Prostate gland (tissue), 2 donors: ENCODE measurements at regions not wholly inside any gene's neighbourhood (a gene's known extent, or its start where the extent isn't known, plus 50 kb on each side); places are given as distances from the start of the nearest gene placed in this dataset.

ENCODE experiments used
- POLR2A ChIP-seq: fragments of 450-650 bp; IDR thresholded peaks from one replicate; pipeline ENCODE4 v1.6.1; 2016; ENCODE audit warnings: antibody characterized with exemption, mild to moderate bottlenecking
- TF ChIP-seq, protein P1 (sequence below), 4 experiments: fragments of 200-600 bp in 2 of 4; fragments of 450-650 bp in 2 of 4; sonication (generic) in 2 of 4; IDR thresholded peaks; 1 replicate in 3 of 4; 2 replicates in 1 of 4; pipeline ENCODE4 v1.5.1; 2016 to 2019; ENCODE audit warnings: antibody characterized with exemption in 4 of 4, mild to moderate bottlenecking in 2 of 4, moderate library complexity in 2 of 4

DNA sequence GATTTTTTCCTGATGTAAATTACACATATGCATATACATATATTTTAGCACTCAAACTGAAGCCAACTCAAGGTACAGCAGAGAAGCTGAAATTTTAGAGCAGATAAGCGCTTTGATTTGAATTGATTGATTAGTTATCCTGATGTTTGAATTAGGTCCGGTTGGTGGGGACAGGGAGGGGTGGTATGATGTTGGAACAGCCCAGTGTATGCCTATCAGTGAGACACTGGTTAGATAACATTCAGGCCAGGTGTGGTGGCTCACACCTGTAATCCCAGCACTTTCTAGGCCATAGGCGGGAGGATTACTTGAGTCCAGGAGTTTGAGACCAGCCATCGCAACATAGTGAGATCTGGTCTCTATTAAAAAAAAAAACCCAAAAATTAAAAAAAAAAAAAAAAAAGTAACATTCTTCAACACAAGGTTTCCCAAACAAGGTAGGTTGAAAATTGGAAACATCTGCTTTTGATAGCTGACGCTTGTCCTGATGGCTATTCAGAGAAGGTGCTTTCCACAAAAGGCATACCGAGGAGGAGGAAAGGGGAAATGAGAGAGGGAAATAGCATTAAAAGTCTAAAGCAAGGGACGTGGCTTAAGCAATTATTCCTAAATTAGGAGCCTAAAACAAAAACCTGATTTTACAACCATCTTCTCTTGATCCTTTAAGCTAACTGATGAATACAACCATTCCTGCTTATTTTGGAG is 288.4 kb upstream of the JARID2 start:
- TF ChIP-seq POLR2A, result no peak
- TF ChIP-seq, protein P1, sequence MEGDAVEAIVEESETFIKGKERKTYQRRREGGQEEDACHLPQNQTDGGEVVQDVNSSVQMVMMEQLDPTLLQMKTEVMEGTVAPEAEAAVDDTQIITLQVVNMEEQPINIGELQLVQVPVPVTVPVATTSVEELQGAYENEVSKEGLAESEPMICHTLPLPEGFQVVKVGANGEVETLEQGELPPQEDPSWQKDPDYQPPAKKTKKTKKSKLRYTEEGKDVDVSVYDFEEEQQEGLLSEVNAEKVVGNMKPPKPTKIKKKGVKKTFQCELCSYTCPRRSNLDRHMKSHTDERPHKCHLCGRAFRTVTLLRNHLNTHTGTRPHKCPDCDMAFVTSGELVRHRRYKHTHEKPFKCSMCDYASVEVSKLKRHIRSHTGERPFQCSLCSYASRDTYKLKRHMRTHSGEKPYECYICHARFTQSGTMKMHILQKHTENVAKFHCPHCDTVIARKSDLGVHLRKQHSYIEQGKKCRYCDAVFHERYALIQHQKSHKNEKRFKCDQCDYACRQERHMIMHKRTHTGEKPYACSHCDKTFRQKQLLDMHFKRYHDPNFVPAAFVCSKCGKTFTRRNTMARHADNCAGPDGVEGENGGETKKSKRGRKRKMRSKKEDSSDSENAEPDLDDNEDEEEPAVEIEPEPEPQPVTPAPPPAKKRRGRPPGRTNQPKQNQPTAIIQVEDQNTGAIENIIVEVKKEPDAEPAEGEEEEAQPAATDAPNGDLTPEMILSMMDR (IDR thresholded peaks at IDR 0.05), result no peak
